HEK293 (cell line): ENCODE measurements at regions not wholly inside any gene's neighbourhood (a gene's known extent, or its start where the extent isn't known, plus 50 kb on each side); places are given as distances from the start of the nearest gene placed in this dataset.

ENCODE experiments used
- ATF2 ChIP-seq: fragments of 450-650 bp; formaldehyde crosslinking; IDR thresholded peaks from 2 replicates; pipeline ENCODE4 v1.5.1; 2016; ENCODE audit warnings: missing biosample characterization, missing genetic modification characterization, low read depth
- CTCF ChIP-seq: fragments of 450-650 bp; formaldehyde crosslinking; IDR thresholded peaks from 2 replicates; pipeline ENCODE4 v1.5.1; 2016; ENCODE audit warnings: missing biosample characterization, missing genetic modification characterization
- REST ChIP-seq: fragments of 450-650 bp; formaldehyde crosslinking; IDR thresholded peaks from 2 replicates; pipeline ENCODE4 v1.5.1; 2016; ENCODE audit warnings: missing biosample characterization, missing genetic modification characterization
- SCRT2 ChIP-seq: fragments of 450-650 bp; formaldehyde crosslinking; IDR thresholded peaks from 2 replicates; pipeline ENCODE4 v1.5.1; 2016; ENCODE audit warnings: missing biosample characterization, missing genetic modification characterization
- ZNF121 ChIP-seq: fragments of 450-650 bp; formaldehyde crosslinking; IDR thresholded peaks from 2 replicates; pipeline ENCODE4 v1.5.1; 2016; ENCODE audit warnings: missing biosample characterization, missing genetic modification characterization
- ZNF792 ChIP-seq: fragments of 450-650 bp; formaldehyde crosslinking; IDR thresholded peaks from 2 replicates; pipeline ENCODE4 v1.5.1; 2016; ENCODE audit warnings: missing biosample characterization, missing genetic modification characterization

GRCh38 chr11:109993786-109994185 lies 99.4 kb upstream of the ZC3H12C start:
- TF ChIP-seq CTCF (no peak), ATF2 (no peak), ZNF121 (tag by site-specific recombination) (no peak), REST (tag by site-specific recombination) (no peak), ZNF792 (tag by site-specific recombination) (no peak), SCRT2 (tag by site-specific recombination) (no peak)
